Suppressor macrophage (primary cell): ENCODE measurements at regions not wholly inside any gene's neighbourhood (a gene's known extent, or its start where the extent isn't known, plus 50 kb on each side); places are given as distances from the start of the nearest gene placed in this dataset.
A peak's percentile ranks its signal among the peaks of the same experiment; 100 is the strongest.

Experiments
- DNase-seq, 4 experiments: peaks; one replicate each; pipeline ENCODE4 v3.0.0-alpha.2; 2020 to 2022

DNA sequence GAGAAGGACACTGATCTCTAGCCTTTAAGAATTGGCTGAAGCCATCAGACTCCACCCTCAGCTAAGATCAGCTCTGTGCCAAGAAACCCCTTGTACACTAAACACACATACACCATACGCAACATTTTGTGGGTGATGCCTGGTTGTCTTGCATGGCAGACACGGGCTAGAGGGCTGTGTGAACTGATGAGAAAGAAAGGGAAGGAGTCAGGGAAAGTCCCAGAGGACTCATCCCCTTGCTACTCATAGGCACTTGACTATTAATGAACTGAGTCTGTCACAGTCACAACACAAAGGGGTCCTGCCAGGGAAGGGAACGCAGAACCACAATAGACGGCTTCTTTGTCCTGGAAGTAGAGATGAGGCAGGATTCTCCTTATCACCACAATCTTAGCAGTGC is 80.8 kb downstream of the EMP1 start:
- peak in 2 of 4 experiments; percentile 18 to 28 for DNase-seq

DNA sequence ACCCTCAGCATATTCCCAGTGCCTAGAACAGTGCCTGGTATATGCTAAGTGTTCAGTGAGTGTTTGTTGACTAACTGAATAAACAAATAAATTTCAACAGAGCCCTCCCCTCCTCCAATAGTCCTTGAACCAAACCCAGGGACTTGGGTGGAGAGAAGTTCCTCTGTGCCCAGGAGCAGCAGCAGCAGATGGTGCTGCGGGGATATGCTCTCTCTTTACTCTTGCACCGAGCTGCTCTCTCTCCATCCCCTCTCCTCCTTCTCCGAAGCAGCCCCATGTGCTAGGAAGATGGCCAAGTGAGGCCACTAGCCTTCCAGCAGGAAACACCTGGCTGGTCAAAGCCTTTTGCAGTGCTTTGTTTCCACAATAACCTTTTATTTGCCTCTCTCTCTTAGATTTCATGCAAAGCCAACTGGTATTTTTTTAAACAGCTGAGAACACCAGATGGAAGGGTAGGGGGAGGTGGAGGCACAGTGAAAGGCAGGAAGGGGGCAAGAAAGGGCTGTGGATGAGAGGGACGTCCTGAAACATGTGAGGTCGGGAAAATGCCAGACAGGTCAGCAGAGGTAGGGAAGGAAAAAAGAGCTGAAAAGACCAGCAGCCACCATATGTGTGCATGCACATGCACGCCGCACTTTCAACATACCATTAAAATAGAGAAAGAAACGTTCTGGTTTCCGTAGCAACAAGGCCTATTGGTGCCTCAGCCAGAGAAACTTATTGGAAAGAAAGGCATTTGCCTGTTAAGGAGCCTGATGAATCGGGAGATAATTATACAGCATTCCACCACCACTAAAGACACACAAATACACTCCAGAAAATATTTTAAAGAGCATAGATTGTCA is 78.9 kb downstream of the EMP1 start:
- DNase-seq, result no peak

DNA sequence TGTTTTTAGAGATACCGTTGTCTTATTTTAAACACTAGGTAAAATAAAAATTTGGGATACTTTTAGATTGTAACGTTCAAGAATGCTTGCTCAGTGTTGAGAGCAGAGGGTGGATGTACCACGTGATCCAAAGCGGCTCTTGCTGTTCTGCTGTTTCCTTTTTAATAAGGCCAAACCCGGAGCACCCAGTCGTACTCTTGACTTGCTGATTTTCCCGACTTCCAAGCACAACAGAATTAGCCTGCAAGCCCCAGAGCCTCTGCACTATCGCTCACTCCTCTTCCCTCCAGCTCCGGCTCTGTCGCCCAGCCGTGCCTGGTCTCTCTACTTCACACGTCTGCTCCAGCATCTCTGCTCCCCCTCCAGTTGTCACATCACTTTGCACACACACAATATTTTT is 77.3 kb downstream of the EMP1 start:
- no peak for DNase-seq

- no peak for DNase-seq
Measured at GRCh38 chr12:13273097-13273496, 76.6 kb downstream of the EMP1 start.

DNA sequence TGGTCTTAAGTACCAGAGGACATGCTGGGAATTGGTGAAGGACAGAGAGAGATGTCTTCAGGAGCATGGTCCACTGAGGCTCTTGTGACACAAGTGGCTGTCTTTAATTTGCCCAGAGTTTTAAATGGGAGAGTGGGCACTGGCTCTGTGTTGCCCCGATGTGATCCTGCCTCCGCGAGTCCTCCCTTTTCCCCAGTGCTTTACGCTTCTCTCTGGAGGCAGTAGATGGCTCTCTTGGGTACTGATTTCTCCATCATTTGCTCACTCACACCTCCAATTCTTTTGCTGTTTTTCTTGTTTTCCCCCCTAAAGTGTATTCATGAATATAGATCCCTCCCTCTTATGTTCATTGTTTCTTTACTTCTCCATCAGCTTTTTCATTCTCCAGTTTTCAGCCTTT is 74.3 kb downstream of the EMP1 start:
- DNase-seq, result no peak
